Stimulated activated CD4-positive, alpha-beta T cell treated with anti-CD3 and anti-CD28 coated beads, Interleukin-15, amount 100 ng/mL, for 48 hours (primary cell): ENCODE measurements at regions not wholly inside any gene's neighbourhood (a gene's known extent, or its start where the extent isn't known, plus 50 kb on each side); places are given as distances from the start of the nearest gene placed in this dataset.
"Not testable (repeated sequence)": the region's sequence is repeated elsewhere in the genome, so short reads cannot be mapped to it uniquely, and the experiment has no call there.

Experiments
- DNase-seq, 2 donors: peaks; one replicate each; pipeline ENCODE4 v3.0.0-alpha.2; 2020; ENCODE audit warnings: low read depth in 2 of 2

GRCh38 chr4:160326110-160326509 lies 1223.2 kb downstream of the RAPGEF2 start:
- no peak for DNase-seq

- DNase-seq = no peak
These were observed 1244.3 kb downstream of the RAPGEF2 start for GRCh38 chr4:160347197-160347596.

GRCh38 chr4:160350944-160351343 lies 1248.1 kb downstream of the RAPGEF2 start:
- no peak for DNase-seq

GRCh38 chr4:160352637-160353036 lies 1249.8 kb downstream of the RAPGEF2 start:
- DNase-seq = no peak

GRCh38 chr4:160353548-160353947 lies 1250.7 kb downstream of the RAPGEF2 start:
- no peak for DNase-seq

GRCh38 chr4:160362478-160362877 lies 1259.6 kb downstream of the RAPGEF2 start:
- DNase-seq = no peak

GRCh38 chr4:160364217-160364616 lies 1261.3 kb downstream of the RAPGEF2 start:
- DNase-seq = no peak

GRCh38 chr4:160364665-160365064 lies 1261.8 kb downstream of the RAPGEF2 start:
- DNase-seq = not testable (repeated sequence)

GRCh38 chr4:160365383-160365782 lies 1262.5 kb downstream of the RAPGEF2 start:
- DNase-seq = not testable (repeated sequence)

- no peak for DNase-seq
These were observed 1267.2 kb downstream of the RAPGEF2 start for GRCh38 chr4:160370046-160370445.

- no peak for DNase-seq
These were observed 1268.6 kb downstream of the RAPGEF2 start for GRCh38 chr4:160371446-160371845.

- no peak for DNase-seq
These were observed 1269.5 kb downstream of the RAPGEF2 start for GRCh38 chr4:160372390-160372789.

GRCh38 chr4:160373911-160374310 lies 1271.0 kb downstream of the RAPGEF2 start:
- DNase-seq = no peak

GRCh38 chr4:160375772-160376452 lies 1273.0 kb downstream of the RAPGEF2 start:
- no peak for DNase-seq

GRCh38 chr4:160386846-160387245 lies 1284.0 kb downstream of the RAPGEF2 start:
- no peak for DNase-seq

- no peak for DNase-seq
These were observed 1296.9 kb downstream of the RAPGEF2 start for GRCh38 chr4:160399826-160400225.

- no peak for DNase-seq
These were observed 1300.2 kb downstream of the RAPGEF2 start for GRCh38 chr4:160403081-160403480.

- DNase-seq = no peak
These were observed 1303.5 kb downstream of the RAPGEF2 start for GRCh38 chr4:160406263-160406825.

- no peak for DNase-seq
These were observed 1311.6 kb downstream of the RAPGEF2 start for GRCh38 chr4:160414496-160414895.

- no peak for DNase-seq
These were observed 1321.1 kb downstream of the RAPGEF2 start for GRCh38 chr4:160423879-160424451.

- no peak for DNase-seq
These were observed 1323.4 kb downstream of the RAPGEF2 start for GRCh38 chr4:160426233-160426632.

- no peak for DNase-seq
These were observed 1348.0 kb downstream of the RAPGEF2 start for GRCh38 chr4:160450876-160451275.
